Mesendoderm (in vitro differentiated cells): ENCODE measurements at regions not wholly inside any gene's neighbourhood (a gene's known extent, or its start where the extent isn't known, plus 50 kb on each side); places are given as distances from the start of the nearest gene placed in this dataset.

Source experiments
- DNase-seq: peaks from one replicate; pipeline ENCODE4 v3.0.0; 2013
- H2AK5ac ChIP-seq: 2 replicates; pipeline ENCODE4 v1.6.1; 2013; ENCODE audit warnings: low read length, inconsistent platforms
- H2BK120ac ChIP-seq: 2 replicates; pipeline ENCODE4 v1.6.1; 2013; ENCODE audit warnings: low read depth, mild to moderate bottlenecking, low read length, moderate library complexity, mixed read lengths
- H2BK15ac ChIP-seq: replicated peaks from 2 replicates; pipeline ENCODE4 v1.6.1; 2013; ENCODE audit warnings: low read depth, mild to moderate bottlenecking, moderate library complexity
- H2BK5ac ChIP-seq: 2 replicates; pipeline ENCODE4 v1.6.1; 2013; ENCODE audit warnings: low read length, inconsistent platforms
- H3K18ac ChIP-seq: 2 replicates; pipeline ENCODE4 v1.6.1; 2013; ENCODE audit warnings: mild to moderate bottlenecking, low read length, mixed read lengths
- H3K23ac ChIP-seq: one replicate; pipeline ENCODE4 v1.6.1; 2013; ENCODE audit warnings: low read length
- H3K27ac ChIP-seq: 2 replicates; pipeline ENCODE4 v1.5.1; 2013; ENCODE audit warnings: low read depth, mild to moderate bottlenecking, inconsistent platforms, low read length, moderate library complexity
- H3K27me3 ChIP-seq: 2 replicates; pipeline ENCODE4 v1.6.1; 2013; ENCODE audit warnings: low read length, control low read depth, mild to moderate bottlenecking, inconsistent platforms; ENCODE audit not compliant: insufficient read depth, poor library complexity
- H3K36me3 ChIP-seq: 2 replicates; pipeline ENCODE4 v1.6.1; 2013; ENCODE audit warnings: low read length, inconsistent platforms; ENCODE audit not compliant: control insufficient read depth, insufficient read depth
- H3K4ac ChIP-seq: one replicate; pipeline ENCODE4 v1.6.1; 2013; ENCODE audit warnings: low read depth, mild to moderate bottlenecking, low read length, moderate library complexity
- H3K4me1 ChIP-seq: 2 replicates; pipeline ENCODE4 v1.6.1; 2013; ENCODE audit warnings: low read depth, low read length, inconsistent platforms; ENCODE audit not compliant: control insufficient read depth
- H3K4me2 ChIP-seq: 2 replicates; pipeline ENCODE4 v1.6.1; 2013; ENCODE audit warnings: low read length
- H3K4me3 ChIP-seq: 2 replicates; pipeline ENCODE4 v1.5.1; 2013; ENCODE audit warnings: mild to moderate bottlenecking, low read length
- H3K56ac ChIP-seq: one replicate; pipeline ENCODE4 v1.6.1; 2013; ENCODE audit warnings: low read length
- H3K79me1 ChIP-seq: 2 replicates; pipeline ENCODE4 v1.6.1; 2013; ENCODE audit warnings: low read length, inconsistent platforms
- H3K79me2 ChIP-seq: 2 replicates; pipeline ENCODE4 v1.6.1; 2013; ENCODE audit warnings: mild to moderate bottlenecking, low read length; ENCODE audit not compliant: control insufficient read depth, insufficient read depth
- H3K9ac ChIP-seq: 2 replicates; pipeline ENCODE4 v1.6.1; 2013; ENCODE audit warnings: low read length, inconsistent platforms
- H4K5ac ChIP-seq: one replicate; pipeline ENCODE4 v1.6.1; 2013; ENCODE audit warnings: low read length
- H4K8ac ChIP-seq: one replicate; pipeline ENCODE4 v1.6.1; 2013; ENCODE audit warnings: low read depth, mild to moderate bottlenecking, control low read depth, low read length, moderate library complexity
- WGBS: extraction: QIAGEN DNeasy Blood & Tissue Kit; methylation state at CpG from one replicate; pipeline ENCODE4 v1.1.7; 2013; ENCODE audit warnings: low lambda C conversion rate, missing lambda C conversion rate; ENCODE audit not compliant: insufficient coverage; ENCODE audit errors: extremely low coverage; 5-methylcytosine and 5-hydroxymethylcytosine counted together

- no peak overlapping the region for H2BK120ac ChIP-seq
- no peak overlapping the region for H2BK5ac ChIP-seq
- H3K56ac ChIP-seq, result no peak overlapping the region
- H3K9ac ChIP-seq, result no peak overlapping the region
- DNase-seq, result no peak
- no peak overlapping the region for H4K8ac ChIP-seq
- H3K23ac ChIP-seq, result no peak overlapping the region
- peaks cover 7% of the 10 kb centered on the region for H3K4me1 ChIP-seq
- H3K18ac ChIP-seq, result no peak overlapping the region
- no peaks in the 10 kb centered on the region for H3K36me3 ChIP-seq
- H3K4ac ChIP-seq, result no peak overlapping the region
- H3K4me3 ChIP-seq, result no peak overlapping the region
- no CpG with 5 or more reads among the region's 4 CpGs for WGBS
- no peaks in the 10 kb centered on the region for H3K79me1 ChIP-seq
- no peak overlapping the region for H3K27ac ChIP-seq
- H3K27me3 ChIP-seq, result no peaks in the 10 kb centered on the region
- H2AK5ac ChIP-seq, result no peak overlapping the region
- H3K4me2 ChIP-seq, result no peak overlapping the region
- H4K5ac ChIP-seq, result no peak overlapping the region
- H2BK15ac ChIP-seq, result no peak overlapping the region
- H3K79me2 ChIP-seq, result no peaks in the 10 kb centered on the region
Observed at GRCh38 chr1:114337417-114337816, 173.6 kb downstream of the TRIM33 start.

GRCh38 chr1:114336360-114336759, 174.6 kb downstream of the TRIM33 start:
- H3K4me3 ChIP-seq, result no peak overlapping the region
- no peak overlapping the region for H3K18ac ChIP-seq
- no peaks in the 10 kb centered on the region for H3K36me3 ChIP-seq
- no peaks in the 10 kb centered on the region for H3K79me1 ChIP-seq
- no peak overlapping the region for H2BK120ac ChIP-seq
- H2BK5ac ChIP-seq, result no peak overlapping the region
- H3K4me2 ChIP-seq, result no peak overlapping the region
- H3K79me2 ChIP-seq, result no peaks in the 10 kb centered on the region
- DNase-seq, result no peak
- H4K5ac ChIP-seq, result no peak overlapping the region
- no peaks in the 10 kb centered on the region for H3K27me3 ChIP-seq
- H4K8ac ChIP-seq, result no peak overlapping the region
- no peak overlapping the region for H2AK5ac ChIP-seq
- no CpG with 5 or more reads among the region's 2 CpGs for WGBS
- no peak overlapping the region for H3K4ac ChIP-seq
- H3K9ac ChIP-seq, result no peak overlapping the region
- H3K56ac ChIP-seq, result no peak overlapping the region
- H3K27ac ChIP-seq, result no peak overlapping the region
- no peak overlapping the region for H3K23ac ChIP-seq
- no peak overlapping the region for H2BK15ac ChIP-seq
- H3K4me1 ChIP-seq, result peaks cover 7% of the 10 kb centered on the region

- H3K27me3 ChIP-seq, result no peaks in the 10 kb centered on the region
- no peaks in the 10 kb centered on the region for H3K36me3 ChIP-seq
- no peak overlapping the region for H3K56ac ChIP-seq
- no peak overlapping the region for H3K4me2 ChIP-seq
- no peak overlapping the region for H4K8ac ChIP-seq
- no peak for DNase-seq
- no peaks in the 10 kb centered on the region for H3K79me2 ChIP-seq
- H2BK15ac ChIP-seq, result no peak overlapping the region
- no peak overlapping the region for H2AK5ac ChIP-seq
- no peak overlapping the region for H3K4ac ChIP-seq
- no peak overlapping the region for H3K23ac ChIP-seq
- no peak overlapping the region for H3K27ac ChIP-seq
- H3K18ac ChIP-seq, result no peak overlapping the region
- H3K79me1 ChIP-seq, result no peaks in the 10 kb centered on the region
- no peak overlapping the region for H2BK5ac ChIP-seq
- peaks cover 7% of the 10 kb centered on the region for H3K4me1 ChIP-seq
- no peak overlapping the region for H3K4me3 ChIP-seq
- no peak overlapping the region for H4K5ac ChIP-seq
- H3K9ac ChIP-seq, result no peak overlapping the region
- H2BK120ac ChIP-seq, result no peak overlapping the region
Observed at GRCh38 chr1:114335273-114335672, 175.7 kb downstream of the TRIM33 start.

GRCh38 chr1:114334297-114334696, 176.7 kb downstream of the TRIM33 start:
- Histone ChIP-seq H3K18ac (no peak overlapping the region), H3K4ac (no peak overlapping the region), H3K4me3 (no peak overlapping the region), H3K27me3 (no peaks in the 10 kb centered on the region), H4K5ac (no peak overlapping the region), H2BK5ac (no peak overlapping the region), H2AK5ac (no peak overlapping the region), H3K56ac (no peak overlapping the region), H3K4me2 (no peak overlapping the region), H4K8ac (no peak overlapping the region), H3K4me1 (peaks cover 2% of the 10 kb centered on the region), H2BK15ac (no peak overlapping the region), H3K23ac (no peak overlapping the region), H3K79me2 (no peaks in the 10 kb centered on the region), H3K27ac (no peak overlapping the region), H3K9ac (no peak overlapping the region), H3K79me1 (no peaks in the 10 kb centered on the region), H3K36me3 (no peaks in the 10 kb centered on the region), H2BK120ac (no peak overlapping the region)
- DNase-seq, result no peak

GRCh38 chr1:114333690-114334089, 177.3 kb downstream of the TRIM33 start:
- Histone ChIP-seq H3K9ac (no peak overlapping the region), H2BK15ac (no peak overlapping the region), H3K23ac (no peak overlapping the region), H3K36me3 (no peaks in the 10 kb centered on the region), H3K4me1 (no peaks in the 10 kb centered on the region), H3K56ac (no peak overlapping the region), H3K27ac (no peak overlapping the region), H3K79me1 (no peaks in the 10 kb centered on the region), H2BK120ac (no peak overlapping the region), H3K18ac (no peak overlapping the region), H4K8ac (no peak overlapping the region), H2BK5ac (no peak overlapping the region), H3K27me3 (no peaks in the 10 kb centered on the region), H3K4me3 (no peak overlapping the region), H2AK5ac (no peak overlapping the region), H3K4me2 (no peak overlapping the region), H3K4ac (no peak overlapping the region), H4K5ac (no peak overlapping the region), H3K79me2 (no peaks in the 10 kb centered on the region)
- no CpG with 5 or more reads among the region's 3 CpGs for WGBS
- no peak for DNase-seq

- no peak overlapping the region for H4K8ac ChIP-seq
- no peaks in the 10 kb centered on the region for H3K4me1 ChIP-seq
- no peak overlapping the region for H4K5ac ChIP-seq
- H2BK15ac ChIP-seq, result no peak overlapping the region
- H3K27me3 ChIP-seq, result no peaks in the 10 kb centered on the region
- no peak overlapping the region for H3K9ac ChIP-seq
- no peak overlapping the region for H2BK120ac ChIP-seq
- DNase-seq, result no peak
- no peak overlapping the region for H3K27ac ChIP-seq
- H3K79me1 ChIP-seq, result no peaks in the 10 kb centered on the region
- H3K23ac ChIP-seq, result no peak overlapping the region
- no peaks in the 10 kb centered on the region for H3K79me2 ChIP-seq
- no peak overlapping the region for H3K4me2 ChIP-seq
- no peak overlapping the region for H3K4me3 ChIP-seq
- H2AK5ac ChIP-seq, result no peak overlapping the region
- no peak overlapping the region for H2BK5ac ChIP-seq
- H3K56ac ChIP-seq, result peak overlapping the region; percentile 22
- H3K4ac ChIP-seq, result no peak overlapping the region
- H3K18ac ChIP-seq, result no peak overlapping the region
- no peaks in the 10 kb centered on the region for H3K36me3 ChIP-seq
Observed at GRCh38 chr1:114331936-114332335, 178.3 kb upstream of the SYT6 start.
